GM23338 (cell line): ENCODE measurements at regions not wholly inside any gene's neighbourhood (a gene's known extent, or its start where the extent isn't known, plus 50 kb on each side); places are given as distances from the start of the nearest gene placed in this dataset.

ENCODE experiments used
- ATAC-seq: fragments of 200-7000 bp; cut with Tn5 transposase; 3 replicates; pipeline ENCODE4 v1.9.1; 2020
- DNase-seq: peaks from one replicate; pipeline ENCODE4 v3.0.0-alpha.2; 2015; ENCODE audit warnings: low spot score
- H2AFZ ChIP-seq: fragments of 200-600 bp; sonication (generic); 2 replicates; pipeline ENCODE4 v1.8.0; 2016; ENCODE audit warnings: antibody characterized with exemption, mild to moderate bottlenecking, moderate library complexity
- H3F3A ChIP-seq: fragments of 200-600 bp; sonication (generic); replicated peaks from 2 replicates; pipeline ENCODE4 v1.8.0; 2017; ENCODE audit warnings: antibody characterized with exemption, mixed run types, low read depth
- H3K27ac ChIP-seq: fragments of 200-600 bp; sonication (generic); 2 replicates; pipeline ENCODE4 v1.6.1; 2016; ENCODE audit warnings: low read depth
- H3K27me3 ChIP-seq: fragments of 200-600 bp; sonication (generic); 2 replicates; pipeline ENCODE4 v1.8.0; 2016; ENCODE audit warnings: mild to moderate bottlenecking, mixed run types, moderate library complexity; ENCODE audit not compliant: insufficient read depth
- H3K36me3 ChIP-seq: fragments of 200-600 bp; sonication (generic); 2 replicates; pipeline ENCODE4 v1.8.0; 2016; ENCODE audit warnings: mild to moderate bottlenecking; ENCODE audit not compliant: insufficient read depth
- H3K4me1 ChIP-seq: fragments of 200-600 bp; sonication (generic); 2 replicates; pipeline ENCODE4 v1.8.0; 2016; ENCODE audit warnings: mild to moderate bottlenecking, moderate library complexity; ENCODE audit not compliant: insufficient read depth
- H3K4me2 ChIP-seq: fragments of 200-600 bp; sonication (generic); 2 replicates; pipeline ENCODE4 v1.7.1; 2017; ENCODE audit warnings: mixed run types
- H3K4me3 ChIP-seq: fragments of 200-600 bp; sonication (generic); 2 replicates; pipeline ENCODE4 v1.6.1; 2016; ENCODE audit warnings: mixed run types
- H3K79me2 ChIP-seq: fragments of 200-600 bp; sonication (generic); replicated peaks from 2 replicates; pipeline ENCODE4 v1.8.0; 2017; ENCODE audit warnings: mild to moderate bottlenecking; ENCODE audit not compliant: insufficient read depth
- H3K9me2 ChIP-seq: fragments of 200-600 bp; sonication (generic); 2 replicates; pipeline ENCODE4 v1.8.0; 2017; ENCODE audit not compliant: insufficient read depth
- H4K20me1 ChIP-seq: fragments of 200-600 bp; sonication (generic); replicated peaks from 2 replicates; pipeline ENCODE4 v1.8.0; 2017; ENCODE audit warnings: mild to moderate bottlenecking; ENCODE audit not compliant: insufficient read depth
- H3K27ac Mint-ChIP-seq: 2 replicates; pipeline ENCODE4 v1.8.0; 2020; ENCODE audit warnings: inconsistent platforms, mild to moderate bottlenecking, moderate library complexity, mixed read lengths
- H3K27me3 Mint-ChIP-seq: 3 replicates; pipeline ENCODE4 v1.8.0; 2022; ENCODE audit warnings: low read depth, mild to moderate bottlenecking, moderate library complexity, mixed read lengths, inconsistent platforms; ENCODE audit not compliant: insufficient read depth, poor library complexity
- H3K36me3 Mint-ChIP-seq: 3 replicates; pipeline ENCODE4 v1.8.0; 2021; ENCODE audit warnings: low read depth, mild to moderate bottlenecking, inconsistent platforms, moderate library complexity, mixed read lengths
- H3K4me1 Mint-ChIP-seq: 3 replicates; pipeline ENCODE4 v1.8.0; 2020; ENCODE audit warnings: mild to moderate bottlenecking, inconsistent platforms, mixed read lengths
- H3K4me3 Mint-ChIP-seq: 3 replicates; pipeline ENCODE4 v1.8.0; 2021; ENCODE audit warnings: moderate library complexity, mild to moderate bottlenecking, inconsistent platforms, mixed read lengths
- H3K9me3 Mint-ChIP-seq: 3 replicates; pipeline ENCODE4 v1.8.0; 2020; ENCODE audit warnings: moderate library complexity, mild to moderate bottlenecking, inconsistent platforms, mixed read lengths
- CREB1 ChIP-seq: fragments of 250-450 bp; sonication (Bioruptor Pico); IDR thresholded peaks from 2 replicates; pipeline ENCODE4 v1.5.0; 2020; ENCODE audit warnings: low read depth, mild to moderate bottlenecking, moderate library complexity
- CTCF ChIP-seq, 2 experiments: fragments of 200-600 bp in 1 of 2; sonication (generic) in 1 of 2; conservative IDR thresholded peaks; 2 replicates each; pipeline versions ENCODE4 v1.5.1 to v1.6.1; 2016 to 2017; ENCODE audit warnings: antibody characterized with exemption in 2 of 2, low read depth in 2 of 2, mild to moderate bottlenecking in 2 of 2, moderate library complexity in 1 of 2
- ETS1 ChIP-seq: IDR thresholded peaks from 2 replicates; pipeline ENCODE4 v1.6.1; 2016; ENCODE audit warnings: antibody characterized with exemption
- EZH2 ChIP-seq: fragments of 200-600 bp; sonication (generic); IDR thresholded peaks from one replicate; pipeline ENCODE4 v1.8.0; 2017; ENCODE audit warnings: antibody characterized with exemption, mild to moderate bottlenecking, low read depth; ENCODE audit not compliant: unreplicated experiment
- EZH2phosphoT487 ChIP-seq: fragments of 200-600 bp; sonication (generic); IDR thresholded peaks from one replicate; pipeline ENCODE4 v1.8.1; 2018; ENCODE audit warnings: antibody characterized with exemption; ENCODE audit not compliant: unreplicated experiment
- JUNB ChIP-seq: IDR thresholded peaks from one replicate; pipeline ENCODE4 v1.6.1; 2016; ENCODE audit warnings: antibody characterized with exemption; ENCODE audit not compliant: unreplicated experiment
- NANOG ChIP-seq: IDR thresholded peaks from 2 replicates; pipeline ENCODE4 v1.6.1; 2016; ENCODE audit warnings: antibody characterized with exemption, borderline replicate concordance
- POLR2AphosphoS5 ChIP-seq: IDR thresholded peaks from 2 replicates; pipeline ENCODE4 v1.6.1; 2016; ENCODE audit warnings: antibody characterized with exemption, low read depth
- STAT1 ChIP-seq: IDR thresholded peaks from one replicate; pipeline ENCODE4 v1.6.1; 2016; ENCODE audit warnings: antibody characterized with exemption; ENCODE audit not compliant: unreplicated experiment
- ZNF462 ChIP-seq: fragments of 250-450 bp; sonication (Bioruptor Pico); IDR thresholded peaks from 2 replicates; pipeline ENCODE4 v1.5.0; 2020; ENCODE audit warnings: mild to moderate bottlenecking, moderate library complexity
- TF ChIP-seq, protein P1 (sequence below): IDR thresholded peaks from one replicate; pipeline ENCODE4 v1.6.1; 2018; ENCODE audit warnings: antibody characterized with exemption; ENCODE audit not compliant: unreplicated experiment

GRCh38 chr20:56801971-56802755, 173.1 kb downstream of the TFAP2C start:
- Mint-ChIP-seq H3K27ac (no peak overlapping the region), H3K9me3 (peaks cover 14% of the 10 kb centered on the region), H3K4me1 (peaks cover 16% of the 10 kb centered on the region), H3K27me3 (peaks cover 7% of the 10 kb centered on the region), H3K36me3 (peaks cover 9% of the 10 kb centered on the region), H3K4me3 (no peak overlapping the region)
- no peaks in the 10 kb centered on the region for H3F3A ChIP-seq
- no peak for TF ChIP-seq ETS1
- no peak for TF ChIP-seq STAT1
- TF ChIP-seq POLR2AphosphoS5, result no peak
- TF ChIP-seq ZNF462 (CRISPR knock-in tag), result no peak
- TF ChIP-seq CREB1 (CRISPR knock-in tag), result no peak
- no peak for TF ChIP-seq EZH2
- no peak for TF ChIP-seq CTCF (conservative IDR thresholded peaks at IDR 0.05; ENCODE audit: low read depth in 2 of 2)
- no peak for TF ChIP-seq EZH2phosphoT487
- TF ChIP-seq JUNB, result no peak
- TF ChIP-seq, protein P1, sequence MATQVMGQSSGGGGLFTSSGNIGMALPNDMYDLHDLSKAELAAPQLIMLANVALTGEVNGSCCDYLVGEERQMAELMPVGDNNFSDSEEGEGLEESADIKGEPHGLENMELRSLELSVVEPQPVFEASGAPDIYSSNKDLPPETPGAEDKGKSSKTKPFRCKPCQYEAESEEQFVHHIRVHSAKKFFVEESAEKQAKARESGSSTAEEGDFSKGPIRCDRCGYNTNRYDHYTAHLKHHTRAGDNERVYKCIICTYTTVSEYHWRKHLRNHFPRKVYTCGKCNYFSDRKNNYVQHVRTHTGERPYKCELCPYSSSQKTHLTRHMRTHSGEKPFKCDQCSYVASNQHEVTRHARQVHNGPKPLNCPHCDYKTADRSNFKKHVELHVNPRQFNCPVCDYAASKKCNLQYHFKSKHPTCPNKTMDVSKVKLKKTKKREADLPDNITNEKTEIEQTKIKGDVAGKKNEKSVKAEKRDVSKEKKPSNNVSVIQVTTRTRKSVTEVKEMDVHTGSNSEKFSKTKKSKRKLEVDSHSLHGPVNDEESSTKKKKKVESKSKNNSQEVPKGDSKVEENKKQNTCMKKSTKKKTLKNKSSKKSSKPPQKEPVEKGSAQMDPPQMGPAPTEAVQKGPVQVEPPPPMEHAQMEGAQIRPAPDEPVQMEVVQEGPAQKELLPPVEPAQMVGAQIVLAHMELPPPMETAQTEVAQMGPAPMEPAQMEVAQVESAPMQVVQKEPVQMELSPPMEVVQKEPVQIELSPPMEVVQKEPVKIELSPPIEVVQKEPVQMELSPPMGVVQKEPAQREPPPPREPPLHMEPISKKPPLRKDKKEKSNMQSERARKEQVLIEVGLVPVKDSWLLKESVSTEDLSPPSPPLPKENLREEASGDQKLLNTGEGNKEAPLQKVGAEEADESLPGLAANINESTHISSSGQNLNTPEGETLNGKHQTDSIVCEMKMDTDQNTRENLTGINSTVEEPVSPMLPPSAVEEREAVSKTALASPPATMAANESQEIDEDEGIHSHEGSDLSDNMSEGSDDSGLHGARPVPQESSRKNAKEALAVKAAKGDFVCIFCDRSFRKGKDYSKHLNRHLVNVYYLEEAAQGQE, result no peak
- no peak for TF ChIP-seq NANOG
- H3K27me3 ChIP-seq, result no peaks in the 10 kb centered on the region
- no peaks in the 10 kb centered on the region for H3K79me2 ChIP-seq
- H3K27ac ChIP-seq, result no peak overlapping the region
- no peak for DNase-seq
- H4K20me1 ChIP-seq, result no peaks in the 10 kb centered on the region
- ATAC-seq, result no peak
- H3K36me3 ChIP-seq, result no peaks in the 10 kb centered on the region; the same call in 1 of the 2 replicates
- peaks cover 5% of the 10 kb centered on the region; the same call in 1 of the 2 replicates for H3K4me1 ChIP-seq
- H2AFZ ChIP-seq, result peak overlapping the region; percentile 33; the same call in 1 of the 2 replicates
- no peak overlapping the region for H3K4me2 ChIP-seq
- H3K9me2 ChIP-seq, result no peaks in the 10 kb centered on the region
- no peak overlapping the region for H3K4me3 ChIP-seq
